Suprapubic skin (tissue), 3 donors: ENCODE measurements at regions not wholly inside any gene's neighbourhood (a gene's known extent, or its start where the extent isn't known, plus 50 kb on each side); places are given as distances from the start of the nearest gene placed in this dataset.

Source experiments
- POLR2A ChIP-seq, 2 donors: fragments of 450-650 bp; IDR thresholded peaks; one replicate each; pipeline ENCODE4 v1.6.1; 2017; ENCODE audit warnings: antibody characterized with exemption in 2 of 2, mild to moderate bottlenecking in 2 of 2, moderate library complexity in 2 of 2
- TF ChIP-seq, protein P1 (sequence below), 2 donors: fragments of 200-600 bp in 1 of 2; fragments of 450-650 bp in 1 of 2; sonication (generic) in 1 of 2; IDR thresholded peaks; one replicate each; pipeline ENCODE4 v1.5.1; 2016 to 2019; ENCODE audit warnings: antibody characterized with exemption in 2 of 2, mild to moderate bottlenecking in 1 of 2, moderate library complexity in 1 of 2

DNA sequence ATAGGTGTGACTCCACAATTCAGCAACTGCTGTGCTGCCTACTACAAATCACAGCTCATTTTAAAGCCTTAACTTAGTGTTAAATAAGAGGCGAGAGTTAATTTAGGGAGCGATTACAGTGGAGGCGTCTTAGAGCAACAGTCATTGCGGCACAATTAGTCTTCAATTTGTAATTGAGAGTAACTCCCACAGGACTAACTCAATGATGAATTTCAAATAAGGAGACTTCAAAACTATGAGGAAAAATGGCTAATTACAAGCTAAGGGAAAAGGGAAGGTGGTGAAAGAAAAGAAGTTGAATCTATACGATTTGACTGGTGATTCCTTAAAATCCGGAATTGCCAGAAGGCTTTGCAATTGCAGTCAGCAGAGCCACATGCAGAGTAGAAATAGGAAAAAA, 63.7 kb upstream of the FOXB1 start:
- TF ChIP-seq, protein P1, sequence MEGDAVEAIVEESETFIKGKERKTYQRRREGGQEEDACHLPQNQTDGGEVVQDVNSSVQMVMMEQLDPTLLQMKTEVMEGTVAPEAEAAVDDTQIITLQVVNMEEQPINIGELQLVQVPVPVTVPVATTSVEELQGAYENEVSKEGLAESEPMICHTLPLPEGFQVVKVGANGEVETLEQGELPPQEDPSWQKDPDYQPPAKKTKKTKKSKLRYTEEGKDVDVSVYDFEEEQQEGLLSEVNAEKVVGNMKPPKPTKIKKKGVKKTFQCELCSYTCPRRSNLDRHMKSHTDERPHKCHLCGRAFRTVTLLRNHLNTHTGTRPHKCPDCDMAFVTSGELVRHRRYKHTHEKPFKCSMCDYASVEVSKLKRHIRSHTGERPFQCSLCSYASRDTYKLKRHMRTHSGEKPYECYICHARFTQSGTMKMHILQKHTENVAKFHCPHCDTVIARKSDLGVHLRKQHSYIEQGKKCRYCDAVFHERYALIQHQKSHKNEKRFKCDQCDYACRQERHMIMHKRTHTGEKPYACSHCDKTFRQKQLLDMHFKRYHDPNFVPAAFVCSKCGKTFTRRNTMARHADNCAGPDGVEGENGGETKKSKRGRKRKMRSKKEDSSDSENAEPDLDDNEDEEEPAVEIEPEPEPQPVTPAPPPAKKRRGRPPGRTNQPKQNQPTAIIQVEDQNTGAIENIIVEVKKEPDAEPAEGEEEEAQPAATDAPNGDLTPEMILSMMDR (IDR thresholded peaks at IDR 0.05): no peak
- TF ChIP-seq POLR2A (IDR thresholded peaks at IDR 0.05): no peak
